ENCODE measurements at regions not wholly inside any gene's neighbourhood (a gene's known extent, or its start where the extent isn't known, plus 50 kb on each side); places are given as distances from the start of the nearest gene placed in this dataset.

DNA sequence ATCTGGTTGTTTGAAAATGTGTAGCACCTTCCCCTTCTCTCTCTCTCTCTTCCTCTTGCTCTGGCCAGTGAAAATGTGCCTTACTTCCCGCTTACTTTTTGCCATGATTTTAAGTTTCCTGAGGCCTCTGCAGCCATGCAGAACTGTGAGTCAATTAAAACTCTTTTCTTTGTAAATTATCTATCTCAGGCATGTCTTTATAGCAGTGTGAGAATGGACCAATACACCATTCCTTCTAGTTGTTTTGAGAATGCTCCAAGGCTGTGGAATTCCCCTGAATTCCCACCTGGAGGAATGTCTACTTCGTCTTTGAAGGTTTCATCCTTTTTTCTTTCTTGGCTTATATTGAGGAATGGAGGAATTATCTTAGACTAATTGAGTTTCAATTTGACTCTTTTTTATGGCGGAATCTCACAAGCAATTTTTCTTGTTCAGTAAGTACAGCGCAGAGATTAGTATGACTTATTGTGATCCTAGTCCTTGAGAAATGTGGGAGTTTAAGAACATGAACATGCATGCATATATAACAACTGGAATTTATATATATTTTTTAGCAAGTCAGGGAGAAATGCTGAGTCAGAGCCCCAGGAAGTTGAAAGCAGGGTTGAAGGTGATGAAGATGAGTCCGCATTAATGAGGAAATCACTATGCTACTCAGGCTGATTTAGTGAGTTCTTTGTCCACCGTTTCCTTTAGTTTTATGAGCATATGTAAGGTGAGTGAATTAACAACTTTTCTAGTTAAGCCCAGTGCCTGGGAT is 488.1 kb upstream of the ADAMTS16 start:
- TF ChIP-seq, protein P1, sequence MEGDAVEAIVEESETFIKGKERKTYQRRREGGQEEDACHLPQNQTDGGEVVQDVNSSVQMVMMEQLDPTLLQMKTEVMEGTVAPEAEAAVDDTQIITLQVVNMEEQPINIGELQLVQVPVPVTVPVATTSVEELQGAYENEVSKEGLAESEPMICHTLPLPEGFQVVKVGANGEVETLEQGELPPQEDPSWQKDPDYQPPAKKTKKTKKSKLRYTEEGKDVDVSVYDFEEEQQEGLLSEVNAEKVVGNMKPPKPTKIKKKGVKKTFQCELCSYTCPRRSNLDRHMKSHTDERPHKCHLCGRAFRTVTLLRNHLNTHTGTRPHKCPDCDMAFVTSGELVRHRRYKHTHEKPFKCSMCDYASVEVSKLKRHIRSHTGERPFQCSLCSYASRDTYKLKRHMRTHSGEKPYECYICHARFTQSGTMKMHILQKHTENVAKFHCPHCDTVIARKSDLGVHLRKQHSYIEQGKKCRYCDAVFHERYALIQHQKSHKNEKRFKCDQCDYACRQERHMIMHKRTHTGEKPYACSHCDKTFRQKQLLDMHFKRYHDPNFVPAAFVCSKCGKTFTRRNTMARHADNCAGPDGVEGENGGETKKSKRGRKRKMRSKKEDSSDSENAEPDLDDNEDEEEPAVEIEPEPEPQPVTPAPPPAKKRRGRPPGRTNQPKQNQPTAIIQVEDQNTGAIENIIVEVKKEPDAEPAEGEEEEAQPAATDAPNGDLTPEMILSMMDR (tag by site-specific recombination; IDR thresholded peaks at IDR 0.05), result no peak
- TF ChIP-seq, protein P2, sequence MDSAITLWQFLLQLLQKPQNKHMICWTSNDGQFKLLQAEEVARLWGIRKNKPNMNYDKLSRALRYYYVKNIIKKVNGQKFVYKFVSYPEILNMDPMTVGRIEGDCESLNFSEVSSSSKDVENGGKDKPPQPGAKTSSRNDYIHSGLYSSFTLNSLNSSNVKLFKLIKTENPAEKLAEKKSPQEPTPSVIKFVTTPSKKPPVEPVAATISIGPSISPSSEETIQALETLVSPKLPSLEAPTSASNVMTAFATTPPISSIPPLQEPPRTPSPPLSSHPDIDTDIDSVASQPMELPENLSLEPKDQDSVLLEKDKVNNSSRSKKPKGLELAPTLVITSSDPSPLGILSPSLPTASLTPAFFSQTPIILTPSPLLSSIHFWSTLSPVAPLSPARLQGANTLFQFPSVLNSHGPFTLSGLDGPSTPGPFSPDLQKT (IDR thresholded peaks at IDR 0.05; ENCODE audit: borderline replicate concordance, low read depth, low read length), result no peak
- no peak for TF ChIP-seq ZNF248 (tag by site-specific recombination; IDR thresholded peaks at IDR 0.05)
- no peak for TF ChIP-seq ZNF157 (tag by site-specific recombination; IDR thresholded peaks at IDR 0.05)
- TF ChIP-seq ZSCAN23 (tag by site-specific recombination; IDR thresholded peaks at IDR 0.05), result no peak
- TF ChIP-seq ZNF626 (tag by site-specific recombination; IDR thresholded peaks at IDR 0.05), result no peak
